GM12891 (cell line): ENCODE measurements at regions not wholly inside any gene's neighbourhood (a gene's known extent, or its start where the extent isn't known, plus 50 kb on each side); places are given as distances from the start of the nearest gene placed in this dataset.

Source experiments
- POLR2A ChIP-seq: IDR thresholded peaks from 2 replicates; pipeline ENCODE4 v1.6.1; 2011; ENCODE audit warnings: low read depth, low read length, control low read depth
- TAF1 ChIP-seq: IDR thresholded peaks from 2 replicates; pipeline ENCODE4 v1.6.1; 2011; ENCODE audit warnings: low read depth, low read length, control low read depth

DNA sequence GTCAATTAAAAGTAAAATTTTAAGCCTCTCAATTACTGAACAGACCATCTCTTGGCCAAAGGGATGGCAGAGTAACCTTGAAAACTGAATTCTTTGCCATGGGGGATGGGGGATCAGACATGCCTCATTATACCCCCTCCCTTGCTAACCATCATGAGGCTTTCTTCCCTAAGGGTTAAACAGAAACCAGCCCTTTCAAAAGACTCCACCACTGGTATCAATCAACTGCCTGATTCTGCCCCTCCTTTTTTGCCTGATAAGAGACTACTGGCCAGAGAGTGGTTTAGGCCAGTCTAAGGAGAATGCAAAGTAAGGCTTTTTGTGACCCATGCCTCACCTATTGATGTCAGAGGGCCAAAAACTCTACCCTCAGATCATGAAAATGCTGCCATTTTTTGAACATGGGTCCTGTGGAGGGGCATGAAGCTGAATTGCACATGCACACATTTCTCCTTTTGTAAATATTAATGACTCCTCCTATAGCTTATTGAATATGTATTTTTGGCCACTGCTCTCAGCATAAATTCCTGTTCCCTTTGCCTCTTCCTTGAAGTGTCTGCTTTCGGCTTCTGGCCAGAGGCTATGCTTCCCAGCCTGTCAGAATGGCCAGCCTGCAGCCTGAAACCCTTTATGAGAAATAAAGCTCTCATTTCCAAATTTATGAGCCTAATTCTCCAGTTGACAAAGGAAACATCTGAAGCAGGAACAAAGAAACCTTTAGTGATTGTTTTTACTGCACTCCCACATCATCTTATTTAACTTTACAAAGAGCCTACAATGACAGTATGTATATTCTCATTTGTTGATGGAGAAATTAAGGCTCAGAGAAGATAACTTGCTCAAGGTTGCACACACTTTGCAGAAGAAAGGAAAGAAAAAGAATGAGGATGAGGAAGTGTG lies 270.7 kb upstream of the CELF4 start:
- no peak for TF ChIP-seq POLR2A
- no peak for TF ChIP-seq TAF1
